Vagina (tissue), 2 donors: ENCODE measurements at regions not wholly inside any gene's neighbourhood (a gene's known extent, or its start where the extent isn't known, plus 50 kb on each side); places are given as distances from the start of the nearest gene placed in this dataset.

ENCODE experiments used
- CTCF ChIP-seq, 3 experiments: fragments of 450-650 bp in 2 of 3; fragments of 200-600 bp in 1 of 3; sonication (generic) in 1 of 3; IDR thresholded peaks; one replicate each; pipeline ENCODE4 v1.5.1; 2017 to 2019; ENCODE audit warnings: antibody characterized with exemption in 3 of 3, mild to moderate bottlenecking in 2 of 3, moderate library complexity in 2 of 3
- POLR2A ChIP-seq, 2 donors: fragments of 450-650 bp; IDR thresholded peaks; one replicate each; pipeline ENCODE4 v1.6.1; 2017; ENCODE audit warnings: antibody characterized with exemption in 2 of 2, mild to moderate bottlenecking in 2 of 2, moderate library complexity in 2 of 2
- POLR2AphosphoS5 ChIP-seq, 2 donors: sonication (generic); formaldehyde crosslinking; IDR thresholded peaks; one replicate each; pipeline ENCODE4 v1.9.0; 2017; ENCODE audit warnings: antibody characterized with exemption in 2 of 2, mild to moderate bottlenecking in 2 of 2, low read depth in 1 of 2; ENCODE audit not compliant: insufficient read depth in 1 of 2

GRCh38 chr7:34298492-34299013 is 359.5 kb upstream of the NPSR1 start:
- TF ChIP-seq CTCF (IDR thresholded peaks at IDR 0.05) (no peak), POLR2A (IDR thresholded peaks at IDR 0.05) (no peak), POLR2AphosphoS5 (IDR thresholded peaks at IDR 0.05; ENCODE audit: insufficient read depth in 1 of 2, low read depth in 1 of 2) (no peak)
